HG02642 (cell line): ENCODE measurements at regions not wholly inside any gene's neighbourhood (a gene's known extent, or its start where the extent isn't known, plus 50 kb on each side); places are given as distances from the start of the nearest gene placed in this dataset.
"Not testable (repeated sequence)": the region's sequence is repeated elsewhere in the genome, so short reads cannot be mapped to it uniquely, and the experiment has no call there.

Experiments
- ATAC-seq: cut with Tn5 transposase; IDR thresholded peaks from one replicate; pipeline ENCODE4 v1.9.1; 2021; ENCODE audit warnings: mild to moderate bottlenecking; ENCODE audit not compliant: unreplicated experiment, poor library complexity

DNA sequence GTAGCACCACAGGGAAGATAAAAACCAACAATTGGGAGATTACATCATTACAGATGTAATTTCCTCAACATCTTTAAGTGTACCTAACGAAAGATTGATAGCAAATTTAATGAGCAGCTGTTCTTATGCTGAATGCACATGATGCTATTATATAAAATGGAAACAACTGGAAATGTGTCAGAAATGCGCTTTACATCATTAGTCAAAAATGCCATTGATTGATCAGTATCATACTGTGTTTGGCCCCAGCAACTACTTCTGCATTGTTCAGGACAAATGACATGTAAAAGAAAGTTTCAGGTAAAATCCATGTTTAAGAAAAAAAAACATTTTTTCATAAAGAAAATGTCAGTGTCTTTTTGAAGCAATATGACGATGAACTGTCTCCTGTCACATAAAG, 625.5 kb upstream of the MIR17HG start:
- no peak for ATAC-seq

DNA sequence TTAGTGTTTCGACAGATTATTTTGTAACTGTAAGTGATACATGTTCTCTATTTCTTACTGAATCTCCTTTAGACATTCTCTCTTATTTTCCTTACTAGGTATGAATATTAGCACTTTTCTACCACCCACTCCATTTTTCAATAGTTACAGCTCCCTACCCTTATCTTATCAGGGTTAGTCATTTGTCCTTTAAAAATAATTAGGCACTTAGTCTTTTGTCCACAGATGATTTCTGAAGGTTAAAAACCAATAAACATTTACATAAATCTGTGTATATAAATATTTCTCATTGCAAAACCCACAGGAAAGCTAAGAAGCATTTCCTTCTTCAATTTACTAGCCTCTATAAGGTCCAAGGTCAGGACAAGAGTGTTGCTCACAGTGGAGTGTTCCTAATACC, 624.1 kb upstream of the MIR17HG start:
- no peak for ATAC-seq

DNA sequence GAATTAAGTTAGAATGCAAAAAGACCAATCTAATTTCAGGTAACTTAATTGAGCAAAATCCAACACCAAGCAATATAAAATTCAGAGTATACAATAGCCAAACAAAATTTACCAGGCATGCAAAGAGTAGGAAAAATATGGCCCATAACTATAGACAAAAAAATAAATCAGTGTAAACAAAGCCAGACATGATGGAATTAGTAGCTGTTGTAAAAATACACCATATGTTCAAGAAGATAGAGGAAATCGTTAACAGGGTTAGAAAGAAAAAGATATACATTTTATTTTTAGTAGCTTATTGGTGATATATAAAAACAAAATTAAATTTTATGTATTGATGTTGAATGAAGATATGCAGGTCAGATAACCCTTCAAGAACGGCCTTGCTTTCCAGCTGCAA, 621.1 kb upstream of the MIR17HG start:
- ATAC-seq = no peak

DNA sequence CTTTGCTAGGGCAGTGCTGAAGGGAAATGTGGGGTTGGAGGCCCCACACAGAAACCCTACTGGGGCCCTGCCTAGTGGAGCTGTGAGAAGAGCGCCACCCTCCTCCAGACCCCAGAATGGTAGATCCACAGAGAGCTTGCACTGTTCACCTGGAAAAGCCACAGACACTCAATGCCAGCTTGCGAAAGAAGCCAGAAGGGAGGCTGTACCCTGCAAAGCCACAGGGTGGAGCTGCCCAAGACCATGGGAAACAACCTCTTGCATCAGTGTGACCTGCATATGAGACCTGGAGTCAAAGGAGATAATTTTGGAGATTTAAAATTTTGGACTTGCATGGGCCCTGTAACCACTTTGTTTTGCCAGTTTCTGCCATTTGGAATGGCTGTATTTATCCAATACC, 615.4 kb upstream of the MIR17HG start:
- no peak for ATAC-seq

DNA sequence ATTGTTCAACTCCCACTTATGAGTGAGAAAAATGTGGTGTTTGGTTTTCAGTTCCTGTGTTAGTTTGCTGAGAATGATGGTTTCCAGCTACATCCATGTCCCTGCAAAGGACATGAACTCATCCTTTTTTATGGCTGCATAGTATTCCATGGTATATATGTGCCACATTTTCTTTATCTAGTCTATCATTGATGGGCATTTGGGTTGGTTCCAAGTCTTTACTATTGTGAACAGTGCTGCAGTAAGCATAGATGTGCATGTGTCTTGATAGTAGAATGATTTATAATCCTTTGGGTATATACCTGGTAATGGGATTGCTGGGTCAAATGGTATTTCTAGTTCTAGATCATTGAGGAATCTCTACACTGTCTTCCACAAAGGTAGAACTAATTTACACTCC, 613.0 kb upstream of the MIR17HG start:
- not testable (repeated sequence) for ATAC-seq

DNA sequence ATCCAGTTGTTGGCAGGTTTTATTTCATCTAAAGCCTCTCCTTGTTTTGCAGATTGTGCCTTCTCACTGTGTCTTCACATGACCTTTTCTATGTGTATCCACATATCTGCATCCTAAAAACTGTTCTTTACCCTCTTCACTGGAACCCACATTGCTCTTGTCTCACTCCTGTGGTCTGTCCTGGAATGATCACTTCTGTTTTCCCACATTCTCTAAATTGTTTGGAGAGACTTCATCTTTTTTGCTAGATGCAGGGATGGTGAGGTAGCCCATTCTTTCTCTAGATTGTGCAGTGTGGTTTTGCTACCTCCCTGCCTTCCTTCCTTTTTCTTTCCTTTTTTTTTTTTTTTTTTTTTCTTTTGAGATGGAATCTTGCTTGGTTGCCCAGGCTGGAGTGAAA, 608.6 kb upstream of the MIR17HG start:
- ATAC-seq = no peak

DNA sequence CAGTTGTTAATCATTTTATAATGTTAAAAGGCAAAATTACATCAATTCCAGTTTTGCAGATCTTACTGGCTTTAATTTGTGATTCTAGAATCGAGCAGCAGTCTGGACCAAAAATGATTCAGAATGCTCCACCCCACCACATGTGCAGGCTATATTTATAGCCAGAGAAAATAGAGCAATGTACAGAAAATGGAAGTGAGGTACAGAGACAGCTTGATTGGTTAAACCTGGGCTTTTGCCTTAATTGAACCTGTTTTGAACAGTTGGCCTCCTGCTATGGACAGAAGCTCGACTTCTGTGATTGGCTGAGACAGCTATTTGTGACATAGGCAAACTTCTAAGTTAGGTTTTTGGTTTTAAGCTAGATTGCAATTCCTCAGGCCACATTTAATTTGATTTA, 607.4 kb upstream of the MIR17HG start:
- no peak for ATAC-seq

DNA sequence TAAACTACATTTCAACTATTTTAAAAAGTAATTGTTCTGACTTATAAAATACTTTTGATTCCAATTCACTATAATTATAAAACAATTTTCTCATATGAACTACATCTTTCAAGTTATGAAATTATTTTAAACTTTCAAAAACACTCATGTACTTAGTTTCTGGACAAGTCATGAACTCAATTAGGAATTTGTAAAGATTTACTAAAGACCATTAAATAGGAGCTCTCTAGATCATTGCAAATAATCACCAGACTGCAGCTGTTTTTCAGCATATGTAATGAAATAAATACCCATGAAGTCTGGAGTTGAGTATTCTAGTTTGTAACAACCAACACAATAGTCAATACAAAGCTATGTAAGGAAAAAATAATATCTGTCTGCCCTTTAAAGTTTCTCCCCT, 605.1 kb upstream of the MIR17HG start:
- no peak for ATAC-seq

DNA sequence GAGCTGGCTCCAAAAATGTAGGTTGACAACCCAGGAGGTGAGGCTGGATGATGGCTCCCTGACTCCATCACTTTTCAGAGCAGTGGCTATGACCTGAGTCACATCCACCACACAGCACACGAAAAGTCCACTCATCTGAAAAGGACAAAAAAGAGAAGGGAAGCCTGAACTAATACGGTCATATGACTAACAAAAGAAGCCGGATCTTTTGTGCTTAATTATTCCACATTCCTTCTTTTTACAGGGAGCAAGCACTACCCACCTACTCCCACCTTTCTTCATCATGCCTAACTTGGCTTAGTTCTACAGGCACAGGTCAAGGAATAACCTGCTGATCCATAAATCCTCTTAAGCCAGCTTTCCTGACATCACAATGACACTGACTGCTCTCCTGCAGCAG, 601.3 kb upstream of the MIR17HG start:
- ATAC-seq = no peak

DNA sequence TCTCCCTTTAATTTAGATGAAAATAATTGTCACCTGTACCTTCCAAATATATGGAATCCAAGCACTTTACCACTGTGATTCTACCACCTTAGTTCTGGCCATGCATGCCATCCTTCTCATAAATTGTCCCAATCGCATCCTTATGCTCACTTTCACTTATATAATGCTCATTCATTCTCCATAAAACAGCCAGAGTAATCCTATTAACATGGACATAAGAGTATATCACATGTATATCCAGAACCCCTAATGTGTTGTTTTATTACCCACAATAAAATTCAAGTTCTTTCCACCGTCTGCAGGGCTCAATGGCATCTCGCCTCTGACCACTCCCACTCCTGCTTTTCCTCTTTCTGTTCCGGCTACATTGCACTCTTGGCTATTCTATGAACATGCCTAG, 597.5 kb upstream of the MIR17HG start:
- no peak for ATAC-seq

DNA sequence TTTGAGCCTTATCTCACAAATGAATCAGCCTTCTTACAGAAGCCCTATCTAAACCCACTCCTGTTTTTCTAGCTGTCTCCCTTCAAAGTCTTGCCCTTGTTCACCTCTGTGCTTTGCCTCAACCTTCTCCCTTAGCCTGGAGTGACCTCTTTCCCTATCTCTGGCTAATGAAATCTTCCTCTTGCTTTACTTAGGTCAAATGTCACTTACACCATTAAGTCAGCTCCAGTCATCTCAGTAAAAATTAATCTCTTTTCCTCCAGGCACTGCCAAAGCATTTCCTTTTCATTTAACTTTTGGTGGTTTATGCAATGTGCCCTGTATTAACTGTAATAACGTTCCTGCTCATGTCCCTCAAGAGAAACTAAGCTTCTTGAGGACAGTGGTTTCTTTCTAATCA, 596.5 kb upstream of the MIR17HG start:
- ATAC-seq = no peak

DNA sequence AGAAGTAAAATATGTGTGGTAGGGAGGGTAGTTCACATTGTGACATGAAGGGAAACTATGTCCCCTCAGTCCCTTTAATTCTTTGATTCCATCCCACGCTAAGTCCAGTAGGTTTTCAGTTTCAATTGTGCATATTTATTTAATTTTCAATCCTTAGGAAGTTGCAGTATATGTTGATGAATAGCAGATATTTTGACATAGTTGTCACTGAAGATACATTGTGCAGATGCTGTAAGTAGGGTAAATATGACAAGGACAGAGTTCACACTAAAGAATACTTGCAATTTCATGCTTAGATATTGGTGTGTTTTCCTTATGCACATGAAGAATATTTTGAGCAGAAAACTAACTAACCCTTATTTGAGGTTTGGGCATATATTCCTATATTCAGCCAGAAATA, 595.4 kb upstream of the MIR17HG start:
- no peak for ATAC-seq

DNA sequence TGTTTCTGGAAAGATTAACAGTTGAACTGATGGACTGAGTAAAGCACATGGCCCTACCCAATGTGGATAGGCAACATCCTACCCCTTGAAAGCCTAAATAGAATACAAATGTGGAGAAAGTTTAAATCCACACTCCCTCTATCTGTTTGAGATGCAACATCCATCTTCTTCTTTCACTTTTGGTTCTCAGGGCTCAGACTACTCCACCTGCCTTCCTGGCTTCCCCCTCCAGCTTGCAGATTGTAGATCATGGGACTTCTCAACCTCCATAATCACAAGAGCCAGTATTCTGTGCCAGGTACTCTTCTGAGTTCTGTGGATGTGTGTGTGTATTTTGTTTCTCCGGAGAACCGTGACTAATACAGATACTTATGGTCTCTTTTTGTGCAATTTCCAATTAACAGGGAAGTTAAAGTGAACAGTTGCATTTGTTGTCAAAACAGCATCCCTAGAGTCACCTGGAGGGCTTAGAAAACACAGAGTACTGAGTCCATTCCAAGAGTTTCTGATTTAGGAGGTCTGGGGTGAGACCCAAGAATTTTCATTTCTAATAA, 590.3 kb upstream of the MIR17HG start:
- ATAC-seq = no peak

DNA sequence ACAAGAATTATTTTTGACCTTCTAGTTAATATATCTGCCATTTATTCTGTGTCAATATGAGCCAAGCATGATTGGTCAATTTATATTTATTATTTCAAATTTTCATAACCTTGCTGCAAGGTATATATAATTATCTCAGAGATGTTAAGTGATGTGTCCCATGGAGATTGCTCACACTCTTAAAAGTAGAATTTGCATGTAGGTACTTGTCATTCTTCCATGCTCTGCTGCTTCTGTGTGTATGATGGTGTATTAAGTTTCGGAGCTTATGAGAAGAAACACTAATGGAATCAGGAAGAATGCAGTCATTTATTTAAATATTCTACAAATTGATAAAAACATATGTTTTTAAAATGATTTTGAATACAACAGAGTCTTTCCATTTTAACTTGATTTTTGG, 586.8 kb upstream of the MIR17HG start:
- ATAC-seq = no peak

DNA sequence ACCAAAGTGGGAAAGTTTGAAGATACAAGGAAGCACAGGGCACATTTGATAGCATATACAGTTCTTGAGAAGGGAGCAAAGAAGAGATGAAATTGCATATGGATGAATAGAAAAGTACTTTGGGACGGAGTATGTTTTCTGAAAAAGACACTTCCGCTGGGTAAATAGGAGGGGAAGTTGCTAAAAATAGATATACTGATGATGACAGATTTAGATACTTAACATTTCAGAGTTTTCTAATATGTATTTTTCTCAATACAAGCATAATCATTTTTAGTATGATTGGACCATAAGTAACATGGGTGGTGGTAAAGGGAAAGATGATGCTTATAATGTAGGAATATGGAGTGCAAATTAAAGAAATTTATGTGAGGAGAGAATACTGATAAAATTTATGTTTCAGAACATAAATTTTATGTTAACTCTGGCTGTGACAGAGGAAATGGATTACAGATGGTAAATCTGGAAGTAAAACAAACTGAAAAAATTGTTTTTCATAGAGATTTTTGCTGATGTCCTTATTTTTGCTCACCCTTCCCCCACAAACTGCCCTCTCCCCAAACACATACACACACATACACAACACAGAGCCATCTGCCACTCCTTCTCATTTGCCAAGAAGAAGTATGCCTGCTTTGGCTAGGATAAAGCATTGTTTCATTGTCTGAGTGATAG, 583.9 kb upstream of the MIR17HG start:
- ATAC-seq = no peak

DNA sequence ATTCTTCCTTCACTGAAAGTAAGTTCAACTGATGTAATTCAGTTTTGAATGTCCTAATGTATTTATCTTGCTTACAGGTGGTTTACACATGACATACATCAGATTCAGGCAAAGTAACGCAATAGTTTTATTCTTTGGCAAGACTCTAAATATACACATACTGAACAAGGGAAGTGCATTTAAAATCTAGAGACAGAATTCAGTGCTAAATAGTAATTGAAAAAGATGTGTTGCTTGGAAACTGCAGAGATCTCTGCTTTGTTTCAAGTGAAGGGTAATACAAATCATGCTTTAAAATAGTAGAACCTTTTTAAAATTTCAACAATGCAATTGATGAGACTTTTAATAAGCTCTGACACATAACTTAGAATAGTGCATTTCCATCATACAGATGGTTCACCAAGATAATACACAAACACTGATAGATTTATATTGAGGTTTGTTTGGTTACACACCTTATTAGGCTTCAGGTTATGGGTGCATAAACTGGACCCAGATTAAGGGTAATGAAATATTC, 581.0 kb upstream of the MIR17HG start:
- no peak for ATAC-seq

DNA sequence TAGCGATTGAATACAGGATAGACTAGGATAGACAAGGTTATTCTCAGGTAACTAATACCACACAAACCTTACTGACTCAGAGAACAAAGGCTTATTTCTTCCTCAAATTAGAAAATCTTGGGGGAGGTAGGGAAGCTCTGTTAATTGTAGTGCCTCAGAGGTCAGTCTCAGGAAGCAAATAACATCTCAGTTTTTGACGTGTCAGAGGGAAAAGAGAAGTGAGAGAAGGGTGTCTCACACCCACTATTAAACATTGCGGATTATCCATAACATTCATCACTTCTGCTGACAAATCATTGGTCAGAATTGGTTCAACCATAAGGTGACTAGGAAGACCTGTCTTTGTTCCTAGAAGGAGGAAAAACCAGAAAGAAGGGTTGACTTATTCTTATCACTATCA, 579.4 kb upstream of the MIR17HG start:
- no peak for ATAC-seq

DNA sequence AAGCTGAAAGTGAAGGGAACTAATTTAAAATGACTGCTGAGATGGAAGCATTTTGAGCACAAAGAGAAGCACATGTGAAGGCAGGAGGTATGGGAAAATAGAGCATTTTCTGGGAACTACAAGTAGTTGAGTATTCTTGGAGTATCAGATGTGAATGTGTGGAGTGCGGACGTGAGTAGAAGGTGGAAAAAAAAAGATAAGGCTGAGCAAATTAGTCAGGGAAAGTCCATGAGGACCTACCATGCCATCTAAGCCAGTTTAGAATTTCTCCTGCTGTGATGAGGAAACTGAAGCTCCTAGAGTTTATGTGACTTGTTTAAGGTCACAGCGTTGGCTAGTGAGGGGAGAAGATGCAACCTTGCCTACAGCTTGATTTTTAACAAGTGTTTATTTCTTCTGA, 578.1 kb upstream of the MIR17HG start:
- ATAC-seq = no peak

DNA sequence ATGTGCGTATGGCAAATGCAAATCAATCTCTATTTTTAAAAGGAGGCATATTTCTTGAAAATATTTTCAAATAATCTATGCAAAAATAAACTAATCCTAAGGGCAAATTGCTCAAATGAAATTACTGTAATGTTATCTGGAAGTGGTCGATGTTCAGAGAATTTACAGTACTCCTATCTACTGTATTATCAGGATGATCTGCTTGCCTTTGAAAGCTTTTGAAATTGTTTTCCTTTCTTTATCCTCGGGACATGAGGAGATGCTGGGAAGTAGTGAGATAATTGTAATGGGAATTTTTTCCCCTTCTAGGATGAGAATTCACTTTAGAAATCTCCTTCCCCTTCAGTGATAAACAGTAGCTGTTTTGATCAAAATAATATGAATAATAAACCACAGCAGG, 577.2 kb upstream of the MIR17HG start:
- no peak for ATAC-seq

DNA sequence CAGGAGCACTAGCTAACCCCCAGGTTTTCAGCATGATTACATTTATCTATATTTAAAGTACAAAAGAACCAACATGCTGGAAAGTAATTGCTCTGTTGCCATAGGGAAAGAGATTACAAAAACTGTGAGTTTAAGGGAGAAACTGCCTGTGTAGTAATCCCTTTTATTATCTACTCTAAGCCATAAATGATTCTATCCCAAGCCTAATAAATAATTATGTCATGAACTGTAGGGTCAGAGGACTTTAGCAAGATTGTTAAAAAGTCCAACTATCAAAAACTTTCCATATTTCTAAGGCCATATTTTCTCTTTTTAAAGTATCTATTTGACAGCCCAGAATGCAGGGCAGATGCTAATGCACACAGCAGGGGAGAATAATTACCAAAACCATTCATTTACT, 573.8 kb upstream of the MIR17HG start:
- no peak for ATAC-seq

DNA sequence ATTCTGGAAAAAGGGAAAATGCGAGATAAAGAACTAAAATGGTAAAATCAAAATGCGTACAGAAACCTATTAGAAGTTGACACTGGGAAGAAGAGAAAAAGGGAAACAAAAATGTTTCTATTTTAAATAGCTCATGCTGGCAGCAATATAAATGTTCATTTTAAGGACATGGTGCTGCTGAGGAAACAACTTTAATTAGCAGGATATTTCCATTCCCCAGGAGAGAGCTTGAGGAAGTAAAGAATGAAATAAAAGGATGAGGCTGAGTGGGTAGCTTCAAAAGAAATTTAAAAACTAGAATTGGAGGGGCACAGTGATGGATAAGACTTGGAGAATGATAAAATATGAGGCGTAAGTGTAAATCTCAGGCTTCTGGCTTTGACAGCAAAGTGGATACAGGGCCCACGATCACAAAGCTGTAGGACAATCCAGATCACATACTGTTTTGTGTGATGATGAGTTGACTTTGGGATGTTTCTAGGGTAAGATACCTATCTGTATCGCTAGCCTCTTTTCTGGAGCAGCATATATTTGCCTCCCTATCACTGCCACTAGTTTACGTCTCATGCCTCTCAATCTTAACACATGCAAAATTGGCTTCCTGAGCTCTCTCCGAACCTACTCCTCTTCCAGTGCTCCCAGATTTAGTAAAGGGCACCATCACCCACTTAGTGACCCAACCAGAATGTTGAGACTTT, 571.3 kb upstream of the MIR17HG start:
- no peak for ATAC-seq

DNA sequence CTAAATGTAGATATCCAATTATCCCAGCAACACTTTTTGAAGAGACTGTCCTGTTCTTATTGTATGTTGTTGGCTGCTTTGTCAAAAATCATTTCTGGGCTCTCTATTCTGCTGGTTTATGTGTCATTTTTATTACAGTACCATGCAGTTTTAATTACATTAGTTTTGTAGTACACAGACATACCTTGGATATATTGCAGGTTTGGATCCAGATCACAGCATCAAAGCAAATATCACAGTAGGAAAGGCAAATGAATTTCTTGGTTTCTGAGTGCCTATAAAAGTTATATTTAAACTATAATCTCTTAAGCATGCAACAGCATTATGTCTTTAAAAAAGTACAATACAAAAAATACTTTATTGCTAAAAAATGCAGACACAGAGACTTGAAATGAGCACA, 564.2 kb upstream of the MIR17HG start:
- ATAC-seq = no peak
